GM15510 (cell line): ENCODE measurements at regions not wholly inside any gene's neighbourhood (a gene's known extent, or its start where the extent isn't known, plus 50 kb on each side); places are given as distances from the start of the nearest gene placed in this dataset.

Experiments used
- POLR2A ChIP-seq: IDR thresholded peaks from 3 replicates; pipeline ENCODE4 v1.6.1; 2011; ENCODE audit warnings: borderline replicate concordance; ENCODE audit not compliant: insufficient read length; ENCODE audit errors: extremely low read depth

DNA sequence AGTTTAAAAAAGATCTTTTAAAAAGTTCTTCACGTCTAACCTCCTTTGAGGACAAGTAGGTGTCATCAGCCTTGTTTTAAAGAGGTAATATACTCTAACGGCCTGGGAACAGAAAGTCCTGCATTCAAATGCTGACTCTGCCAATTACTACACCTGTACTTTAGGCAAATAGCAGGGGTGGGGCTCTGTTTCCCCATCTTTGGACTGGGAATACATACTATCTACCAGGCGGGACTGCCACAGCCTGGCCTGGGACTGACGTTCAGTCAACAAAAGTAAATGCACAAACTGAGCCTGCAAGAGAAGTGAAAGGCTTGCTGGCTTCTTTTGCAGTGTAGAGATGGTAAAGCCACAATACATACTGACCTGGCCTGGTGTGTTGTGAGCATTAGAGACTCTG, 107.6 kb upstream of the SPATA12 start:
- no peak for TF ChIP-seq POLR2A

DNA sequence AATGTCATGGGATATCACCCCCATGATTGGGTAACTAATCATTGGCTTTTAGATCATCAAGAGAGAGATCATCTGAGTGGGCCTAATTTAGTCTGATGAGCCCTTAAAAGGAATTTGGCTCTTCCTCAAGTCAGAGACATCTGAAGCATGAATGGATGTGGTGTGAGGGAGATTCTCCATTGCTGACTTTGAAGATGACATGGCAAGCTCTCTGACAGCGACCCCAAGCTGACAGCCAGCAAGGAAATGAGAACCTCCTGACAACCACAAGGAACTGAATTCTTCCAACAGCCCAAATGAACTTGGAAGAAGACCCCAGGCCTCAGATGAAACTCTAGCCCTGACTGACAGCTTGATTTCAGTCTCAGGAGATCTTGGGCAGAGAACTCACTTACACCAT, 108.4 kb upstream of the SPATA12 start:
- TF ChIP-seq POLR2A: no peak

DNA sequence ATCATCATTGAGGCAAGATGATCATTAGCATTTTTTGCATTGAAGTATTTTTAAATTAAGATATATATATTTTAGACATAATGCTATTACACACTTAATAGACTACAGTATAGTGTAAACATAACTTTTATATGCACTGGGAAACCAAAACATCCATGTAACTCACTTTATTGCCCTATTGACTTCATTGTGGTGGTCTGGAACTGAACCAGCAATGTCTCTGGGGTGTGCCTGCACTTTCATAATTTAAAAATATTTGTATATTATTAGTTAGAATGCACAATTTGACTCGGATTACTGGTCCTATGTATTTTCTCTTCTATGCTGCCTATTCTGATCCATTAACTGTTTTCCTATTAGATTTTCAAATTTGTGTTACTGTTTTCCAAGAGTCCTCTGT, 109.1 kb upstream of the SPATA12 start:
- no peak for TF ChIP-seq POLR2A

DNA sequence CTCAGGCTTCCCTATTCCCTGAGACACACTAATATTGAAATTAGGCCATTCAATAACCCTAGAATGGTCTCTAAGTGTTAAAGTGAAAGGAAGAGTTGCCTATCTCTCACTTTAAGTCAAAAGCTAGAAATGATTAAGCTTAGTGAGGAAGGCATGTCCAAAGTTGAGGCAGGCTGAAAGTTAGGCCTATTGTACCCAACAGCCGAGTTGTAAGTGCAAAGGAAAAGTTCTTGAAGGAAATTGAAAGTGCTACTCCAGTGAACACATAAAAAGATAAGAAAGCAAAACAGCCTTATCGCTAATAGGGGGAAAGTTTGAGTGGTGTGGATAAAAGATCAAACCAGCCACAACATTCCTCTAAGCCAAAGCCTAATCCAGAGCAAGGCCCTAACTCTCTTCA, 117.9 kb upstream of the SPATA12 start:
- no peak for TF ChIP-seq POLR2A

DNA sequence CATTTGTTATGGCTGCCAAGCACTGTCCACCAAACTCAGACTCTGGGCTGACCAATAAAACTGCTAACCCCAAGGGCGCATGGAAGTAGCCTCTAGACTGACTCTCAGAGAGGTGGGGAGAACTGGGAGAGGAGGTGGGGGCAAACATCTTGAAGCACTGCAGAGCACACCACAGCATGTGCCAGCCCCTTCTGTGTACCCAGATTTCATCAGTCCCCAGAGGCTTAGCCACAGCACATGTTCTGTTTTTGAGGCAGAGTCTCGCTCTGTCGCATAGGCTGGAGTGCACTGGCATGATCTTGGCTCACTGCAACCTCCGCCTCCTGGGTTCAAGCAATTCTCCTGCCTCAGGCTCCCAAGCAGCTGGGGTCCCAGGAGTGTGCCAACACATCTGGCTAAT, 119.5 kb upstream of the SPATA12 start:
- TF ChIP-seq POLR2A: no peak

DNA sequence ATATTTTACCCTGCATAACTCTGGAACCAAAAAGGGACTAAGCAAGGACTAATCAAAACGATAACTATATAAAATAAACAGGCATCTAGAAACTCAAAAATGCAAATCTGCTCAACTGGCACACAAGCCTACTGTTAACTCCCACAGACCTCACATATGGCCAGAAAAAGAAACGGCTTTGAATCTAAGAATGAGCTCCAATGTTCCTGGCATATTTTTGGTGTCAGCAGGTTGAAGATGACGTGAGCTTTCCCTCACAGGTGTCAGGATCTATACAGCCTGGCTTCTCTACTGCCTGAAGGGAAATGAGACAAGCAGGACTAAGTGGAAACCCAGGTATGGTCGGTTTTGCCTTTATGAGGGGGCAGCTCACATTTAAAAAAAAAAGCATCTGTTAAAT, 120.1 kb upstream of the SPATA12 start:
- TF ChIP-seq POLR2A: no peak

DNA sequence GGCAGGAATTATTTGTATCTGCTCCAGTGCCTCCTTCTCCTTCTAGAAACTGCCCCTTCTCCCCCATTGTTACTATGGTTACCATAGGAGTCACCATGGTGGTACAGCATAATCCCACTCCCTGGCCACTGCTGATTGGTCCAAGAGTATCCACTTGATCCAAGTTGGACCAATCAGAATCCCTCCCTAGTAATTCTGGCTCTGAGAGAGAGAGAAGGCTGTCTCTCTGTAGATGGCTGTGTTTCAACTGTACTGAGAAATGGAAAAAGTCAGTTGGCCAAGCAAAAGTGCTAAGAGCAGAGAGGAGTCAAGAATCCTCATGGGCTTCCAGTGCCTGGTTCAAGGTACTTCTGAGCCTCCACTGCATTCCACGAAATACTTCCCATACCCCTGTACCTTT, 120.6 kb upstream of the SPATA12 start:
- TF ChIP-seq POLR2A: no peak

DNA sequence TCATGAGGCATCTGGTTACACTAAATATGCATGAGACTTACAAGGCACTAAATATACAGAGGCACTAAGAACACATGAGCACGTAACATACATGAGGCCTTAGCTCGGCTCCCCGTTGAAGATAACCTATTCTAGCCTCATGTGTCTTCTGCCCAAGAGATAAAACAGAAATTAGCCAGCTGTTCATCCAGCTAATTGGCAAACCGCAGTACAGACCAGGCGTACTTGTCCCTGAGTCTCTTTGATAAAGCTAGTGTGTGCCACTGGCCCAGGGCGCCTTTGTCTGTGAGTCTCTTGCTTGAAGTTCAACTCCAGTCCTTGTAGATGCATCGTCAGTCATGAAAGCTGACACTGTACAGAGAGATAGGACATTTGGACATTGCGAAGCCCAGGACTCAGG, 121.9 kb upstream of the SPATA12 start:
- no peak for TF ChIP-seq POLR2A

DNA sequence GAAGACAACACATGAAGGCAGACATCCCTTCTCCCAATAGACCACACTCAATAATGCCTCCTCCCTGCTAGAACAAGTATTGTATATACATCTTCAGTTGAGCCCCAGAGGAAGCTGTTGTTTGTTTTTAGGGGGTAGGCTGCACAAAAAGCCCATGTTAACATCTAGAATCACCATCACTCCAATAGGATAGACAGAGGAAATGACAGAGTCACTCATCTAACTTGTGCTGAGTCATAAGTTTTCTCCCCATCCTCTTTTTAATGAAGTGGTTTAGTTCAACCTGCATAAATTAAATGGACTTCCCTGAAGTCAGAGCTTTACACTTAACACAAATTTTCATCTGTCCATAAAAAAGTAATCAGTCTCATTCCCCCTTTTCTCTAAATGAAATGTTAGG, 122.9 kb upstream of the SPATA12 start:
- TF ChIP-seq POLR2A: no peak

DNA sequence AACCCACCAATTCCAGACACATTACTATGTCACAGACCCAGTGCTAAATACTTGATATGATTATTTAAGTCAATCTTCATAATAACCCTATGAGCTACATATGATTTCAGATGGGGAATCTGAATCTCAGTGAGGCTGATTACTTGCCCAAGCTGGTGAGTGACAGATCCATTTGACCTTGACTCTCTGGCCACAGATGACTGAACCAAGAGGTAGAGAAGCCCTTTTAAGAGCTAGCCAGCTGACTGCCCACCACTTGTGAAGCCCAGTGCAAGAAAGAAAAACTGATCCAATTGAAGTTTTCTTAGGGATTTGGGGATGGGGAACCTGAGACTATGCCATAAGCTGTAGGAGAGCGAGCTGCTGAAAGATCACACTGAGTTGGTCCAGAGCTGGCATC, 124.7 kb upstream of the SPATA12 start:
- no peak for TF ChIP-seq POLR2A

DNA sequence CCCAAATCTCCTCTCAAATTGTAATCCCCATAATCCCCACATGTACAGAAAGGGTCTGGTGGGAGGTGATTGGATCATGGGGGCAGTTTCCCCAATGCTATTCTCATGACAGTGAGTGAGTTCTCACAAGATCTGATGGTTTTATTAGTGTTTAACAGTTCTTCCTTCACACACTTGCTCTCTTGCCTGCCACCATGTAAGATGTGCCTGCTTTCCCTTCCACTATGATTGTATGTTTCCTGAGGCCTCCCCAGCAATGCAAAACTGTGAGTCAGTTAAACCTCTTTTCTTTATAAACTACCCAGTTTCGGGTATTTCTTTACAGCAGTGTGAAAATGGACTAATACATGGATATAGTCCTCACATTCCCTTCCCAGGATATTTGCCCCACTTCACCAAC, 126.7 kb upstream of the SPATA12 start:
- no peak for TF ChIP-seq POLR2A

DNA sequence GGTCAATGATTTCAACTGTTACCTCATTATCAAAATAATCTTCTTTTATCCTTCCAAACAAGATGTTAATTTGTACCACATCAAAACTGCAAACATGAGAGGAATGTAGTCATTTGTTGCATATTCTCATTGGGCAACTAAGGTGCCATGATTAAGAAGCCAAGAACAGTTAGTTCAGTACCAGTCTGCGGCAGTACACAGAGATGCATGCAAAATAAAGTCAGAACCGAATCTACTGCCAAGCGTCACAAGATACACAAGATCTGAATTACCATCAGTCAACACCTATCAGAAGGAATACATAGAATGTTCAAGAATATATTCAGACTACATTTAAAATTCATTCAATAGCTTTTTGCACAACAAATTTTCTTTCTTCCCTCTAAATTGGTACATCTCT, 127.6 kb upstream of the SPATA12 start:
- no peak for TF ChIP-seq POLR2A

DNA sequence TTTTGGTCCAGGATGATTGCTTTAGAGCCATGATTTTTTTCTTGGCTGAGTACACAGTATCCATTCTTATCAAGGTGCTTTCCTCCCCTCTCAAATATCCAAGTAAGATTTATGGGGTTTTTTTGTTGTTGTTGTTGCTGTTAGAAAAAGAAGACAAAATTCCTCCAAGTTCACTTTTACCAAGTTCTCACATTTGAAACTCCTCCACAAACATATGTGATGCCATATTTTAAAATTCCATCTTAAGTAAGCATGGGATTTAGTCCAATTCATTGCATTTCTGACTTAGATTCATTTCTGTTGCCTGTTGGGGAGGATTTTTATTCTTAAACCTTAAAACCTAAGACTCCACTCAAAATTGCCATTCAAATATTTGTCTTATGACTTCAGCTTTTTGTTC, 128.6 kb upstream of the SPATA12 start:
- no peak for TF ChIP-seq POLR2A

DNA sequence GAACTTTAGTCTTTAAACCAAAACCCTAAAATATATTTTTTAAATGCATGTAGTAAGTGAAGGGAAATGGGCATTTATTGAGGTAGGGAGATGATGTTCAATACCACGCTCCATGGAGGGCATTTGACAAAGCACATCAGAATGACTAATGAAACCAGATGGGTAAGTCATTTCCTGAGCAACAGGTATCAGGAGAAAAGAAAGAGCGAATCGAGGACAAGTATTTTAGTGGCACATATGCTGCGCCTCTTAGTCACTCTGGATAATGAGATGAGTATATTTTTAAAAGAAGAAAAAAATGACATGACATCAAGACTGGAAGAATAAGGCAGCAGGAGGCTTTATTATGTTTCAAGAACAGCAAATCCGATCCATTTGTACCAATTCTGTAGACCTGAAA, 129.0 kb upstream of the ARHGEF3 start:
- no peak for TF ChIP-seq POLR2A

DNA sequence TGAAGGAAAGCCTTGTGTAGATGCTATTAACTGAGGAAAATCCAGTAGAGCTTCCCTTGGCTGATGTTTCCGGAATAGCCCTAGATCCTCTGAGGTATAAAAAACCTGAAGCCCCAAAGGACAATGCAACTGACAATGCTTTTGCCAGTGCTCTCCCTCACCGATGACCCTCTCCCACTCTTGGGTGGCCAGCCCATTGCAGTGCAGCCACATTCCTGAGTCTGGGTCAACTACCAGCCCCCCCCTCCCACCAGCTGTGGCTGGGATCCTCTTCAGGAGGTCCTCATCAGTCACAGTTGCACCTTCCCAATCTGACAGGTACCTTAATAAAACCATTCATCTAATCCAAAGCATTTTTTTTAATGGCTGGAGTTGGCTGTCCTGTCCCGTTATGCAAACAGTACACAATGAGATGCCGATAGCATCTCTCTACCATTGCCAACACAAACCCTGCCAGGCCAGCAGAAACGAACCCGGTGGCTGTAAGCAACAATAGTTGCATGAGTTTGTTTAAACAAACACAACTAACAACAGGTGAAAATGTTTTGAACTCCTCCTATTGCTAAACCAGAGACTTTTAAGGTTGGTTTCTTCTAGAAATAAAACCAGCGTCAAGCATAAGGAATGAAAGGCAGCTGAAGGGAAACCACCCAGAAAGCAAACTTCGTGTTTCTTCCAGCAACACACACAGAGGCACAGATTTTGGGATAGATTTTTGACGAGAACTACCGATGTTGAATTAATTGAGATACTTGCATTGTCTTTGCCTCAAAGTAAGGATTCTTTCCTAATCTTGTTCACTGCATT, 128.3 kb upstream of the ARHGEF3 start:
- no peak for TF ChIP-seq POLR2A

DNA sequence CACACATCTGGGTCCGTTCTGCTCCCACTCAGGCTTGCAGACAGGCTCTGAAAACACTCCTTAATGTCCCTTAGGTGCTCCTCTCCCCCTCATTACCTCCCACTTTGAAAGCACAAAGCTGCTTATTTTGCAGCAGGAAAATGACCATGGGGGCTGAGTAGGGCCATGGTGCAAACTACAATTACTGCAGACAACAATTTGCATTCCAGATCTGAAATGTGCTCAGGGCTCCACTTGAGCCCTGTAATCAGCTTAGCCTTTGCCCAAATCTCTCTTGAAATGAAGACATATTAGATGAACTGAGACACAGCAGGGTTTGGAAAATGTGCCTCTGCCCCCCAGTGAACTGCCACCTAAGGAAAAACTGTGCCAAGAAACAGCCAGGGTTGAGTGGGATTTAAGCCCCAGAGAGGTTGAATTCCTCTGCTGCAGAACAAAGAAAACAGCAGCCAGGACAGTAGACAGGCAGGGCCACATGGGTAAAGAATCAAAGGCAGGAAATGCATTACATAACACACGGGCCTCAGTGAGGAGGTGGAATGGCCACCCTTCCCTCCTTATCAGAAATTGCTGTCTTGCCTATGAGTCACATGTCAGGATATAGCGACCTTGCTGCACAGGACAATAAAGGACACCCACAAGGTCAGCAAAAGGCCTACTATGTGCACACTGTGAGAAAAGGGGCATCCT, 126.8 kb upstream of the ARHGEF3 start:
- TF ChIP-seq POLR2A: no peak
